HepG2 (cell line): ENCODE measurements at regions not wholly inside any gene's neighbourhood (a gene's known extent, or its start where the extent isn't known, plus 50 kb on each side); places are given as distances from the start of the nearest gene placed in this dataset.
A peak's percentile ranks its signal among the peaks of the same experiment; 100 is the strongest.

Experiments
- ATAC-seq: fragments of 200-7000 bp; cut with Tn5 transposase; 3 replicates; pipeline ENCODE4 v1.9.1; 2020; ENCODE audit warnings: mild to moderate bottlenecking, moderate library complexity
- BruUV-seq: library from RNA; stranded (reverse); fragments of 400-500 nt; replicated peaks from 2 replicates; lab custom pipeline; 2021; lab: Mats Ljungman, UMichigan
- CTCF ChIA-PET: fragments of 300-600 bp; formaldehyde crosslinking; extraction: SDS; loops from one replicate; lab custom pipeline; 2021; ENCODE audit warnings: low total read pairs, inconsistent platforms, low intra/inter-chr PET ratio; lab: Yijun Ruan, JAX
- POLR2A ChIA-PET: fragments of 350-600 bp; sonication (Branson Sonifier 250); formaldehyde crosslinking; loops from one replicate; lab custom pipeline; 2020; ENCODE audit warnings: antibody characterized with exemption, inconsistent platforms; lab: Yijun Ruan, JAX
- DNase-seq: peaks from one replicate; pipeline ENCODE4 v3.0.0-alpha.2; 2015; ENCODE audit warnings: low spot score
- FAIRE-seq: peaks from 3 replicates; lab custom pipeline; 2011; peaks lifted over from hg19 to GRCh38; lab: Jason Lieb, UNC
- H2AFZ ChIP-seq: one replicate; pipeline ENCODE4 v1.6.1; 2011; ENCODE audit warnings: low read length, inconsistent platforms
- H3K27ac ChIP-seq: fragments of 300-600 bp; 3 replicates; pipeline ENCODE4 v1.8.0; 2011; ENCODE audit warnings: mixed run types, mild to moderate bottlenecking, mixed read lengths, low read length, inconsistent platforms; ENCODE audit not compliant: insufficient read depth; ENCODE audit errors: extremely low read length
- H3K27me3 ChIP-seq, 2 experiments: fragments of 200-600 bp in 1 of 2; 2 replicates in 1 of 2; 3 replicates in 1 of 2; pipeline versions ENCODE4 v1.6.0 to v1.8.0; 2011; ENCODE audit warnings: low read length in 2 of 2, mild to moderate bottlenecking in 2 of 2, moderate library complexity in 2 of 2, inconsistent platforms in 1 of 2; ENCODE audit not compliant: insufficient read depth in 2 of 2, control insufficient read depth in 1 of 2
- H3K36me3 ChIP-seq, 2 experiments: fragments of 200-600 bp in 1 of 2; replicated peaks in 1 of 2; 2 replicates in 1 of 2; 3 replicates in 1 of 2; pipeline versions ENCODE4 v1.5.1 to v1.8.0; 2011; ENCODE audit warnings: low read length in 2 of 2, inconsistent platforms in 1 of 2; ENCODE audit not compliant: insufficient read depth in 2 of 2, control insufficient read depth in 1 of 2
- H3K4me1 ChIP-seq: 2 replicates; pipeline ENCODE4 v1.5.1; 2012; ENCODE audit warnings: low read length, inconsistent platforms; ENCODE audit not compliant: insufficient read depth
- H3K4me2 ChIP-seq: 2 replicates; pipeline ENCODE4 v1.6.0; 2011; ENCODE audit warnings: low read depth, low read length, inconsistent platforms
- H3K4me3 ChIP-seq, 3 experiments: fragments of 200-600 bp in 1 of 3; sonication (generic), shearing (Covaris generic) in 1 of 3; replicated peaks in 1 of 3; 2 replicates each; pipeline ENCODE4 v1.5.1; 2011 to 2016; ENCODE audit warnings: low read length in 3 of 3, inconsistent platforms in 2 of 3, low read depth in 2 of 3, mild to moderate bottlenecking in 2 of 3, control low read depth in 1 of 3, mixed read lengths in 1 of 3; ENCODE audit not compliant: insufficient read depth in 1 of 3
- H3K79me2 ChIP-seq: one replicate; pipeline ENCODE4 v1.6.1; 2011; ENCODE audit warnings: low read length, inconsistent platforms; ENCODE audit not compliant: insufficient read depth
- H3K9ac ChIP-seq: 2 replicates; pipeline ENCODE4 v1.6.0; 2011; ENCODE audit warnings: mild to moderate bottlenecking, low read depth, low read length, inconsistent platforms; ENCODE audit not compliant: insufficient read depth
- H3K9me3 ChIP-seq: 2 replicates; pipeline ENCODE4 v1.5.1; 2012; ENCODE audit warnings: mild to moderate bottlenecking, low read length
- H4K20me1 ChIP-seq: 2 replicates; pipeline ENCODE4 v1.6.0; 2011; ENCODE audit warnings: inconsistent platforms, mild to moderate bottlenecking, low read length, moderate library complexity; ENCODE audit not compliant: insufficient read depth
- BORCS8-MEF2B ChIP-seq: sonication (generic); formaldehyde crosslinking; IDR thresholded peaks from 2 replicates; pipeline ENCODE4 v1.8.0; 2022; ENCODE audit warnings: mild to moderate bottlenecking, missing genetic modification reagents
- FUBP1 ChIP-seq: sonication (generic); formaldehyde crosslinking; IDR thresholded peaks from 2 replicates; pipeline ENCODE4 v1.5.1; 2020; ENCODE audit warnings: missing genetic modification reagents, mild to moderate bottlenecking, borderline replicate concordance
- GLI4 ChIP-seq: sonication (generic); formaldehyde crosslinking; IDR thresholded peaks from 2 replicates; pipeline ENCODE4 v1.5.1; 2020; ENCODE audit warnings: missing genetic modification reagents, mild to moderate bottlenecking, moderate library complexity, borderline replicate concordance
- HMGXB4 ChIP-seq, 2 experiments: sonication (generic) in 1 of 2; formaldehyde crosslinking in 1 of 2; IDR thresholded peaks; 2 replicates each; pipeline versions ENCODE4 v1.4.0 to v1.6.1; 2018 to 2020; ENCODE audit warnings: missing genetic modification reagents in 2 of 2, borderline replicate concordance in 1 of 2, low read depth in 1 of 2, mild to moderate bottlenecking in 1 of 2, missing biosample characterization in 1 of 2
- SRY ChIP-seq: sonication (generic); formaldehyde crosslinking; IDR thresholded peaks from 2 replicates; pipeline ENCODE4 v1.8.0; 2022; ENCODE audit warnings: mild to moderate bottlenecking, missing genetic modification reagents
- UBTF ChIP-seq: sonication (generic); formaldehyde crosslinking; IDR thresholded peaks from 2 replicates; pipeline ENCODE4 v1.4.0; 2020; ENCODE audit warnings: mild to moderate bottlenecking, missing genetic modification reagents
- ZNF180 ChIP-seq: sonication (generic); formaldehyde crosslinking; IDR thresholded peaks from 2 replicates; pipeline ENCODE4 v1.4.0; 2020; ENCODE audit warnings: low read depth, missing genetic modification reagents, borderline replicate concordance
- ZNF30 ChIP-seq: sonication (generic); formaldehyde crosslinking; IDR thresholded peaks from 2 replicates; pipeline ENCODE4 v1.5.0; 2020; ENCODE audit warnings: mild to moderate bottlenecking, missing genetic modification reagents
- ZNF33A ChIP-seq: sonication (generic); formaldehyde crosslinking; IDR thresholded peaks from 2 replicates; pipeline ENCODE4 v1.5.1; 2020; ENCODE audit warnings: missing genetic modification reagents, mild to moderate bottlenecking, moderate library complexity, borderline replicate concordance
- ZNF460 ChIP-seq: sonication (generic); formaldehyde crosslinking; IDR thresholded peaks from 2 replicates; pipeline ENCODE4 v1.5.1; 2020; ENCODE audit warnings: missing genetic modification reagents, mild to moderate bottlenecking, borderline replicate concordance
- in situ Hi-C: cut with HindIII; loops from 2 replicates; pipeline ENCODE4 v1.10.0; 2017; ENCODE audit warnings: low pct_unique_long_range_greater_than_20kb; ENCODE audit not compliant: extremely low pct_ligation_motif_present
- intact Hi-C: fragments of 100-400 bp; cut with micrococcal nuclease; formaldehyde crosslinking; loops from one replicate; pipeline ENCODE4 v1.10.0; 2022; ENCODE audit not compliant: unreplicated experiment
- TF ChIP-seq, protein P1 (sequence below): sonication (generic); formaldehyde crosslinking; IDR thresholded peaks from 2 replicates; pipeline ENCODE4 v1.5.0; 2020; ENCODE audit warnings: missing genetic modification reagents
- TF ChIP-seq, protein P2 (sequence below): IDR thresholded peaks from 2 replicates; pipeline ENCODE4 v1.6.1; 2016; ENCODE audit warnings: low read depth, missing genetic modification reagents, missing compliant biosample characterization

DNA sequence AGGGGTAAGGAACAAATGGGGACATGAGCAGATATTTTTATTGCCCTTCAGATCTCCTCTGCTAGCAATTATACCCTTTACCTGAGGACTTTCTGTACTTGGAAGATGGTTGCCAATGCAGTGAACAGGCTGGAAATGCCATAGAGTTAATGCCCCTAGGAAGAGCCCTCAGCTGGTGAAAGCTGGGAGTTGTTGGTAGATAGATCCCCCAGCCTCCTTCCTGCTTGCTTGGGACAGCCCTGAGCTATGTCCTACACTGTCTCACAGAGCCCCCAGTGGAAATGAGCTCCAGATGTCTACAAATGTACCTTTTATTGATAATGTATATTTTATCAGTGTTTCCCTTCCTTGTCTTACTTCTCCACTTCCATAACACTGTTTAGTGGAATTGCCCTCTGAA is 87.6 kb upstream of the PAK5 start:
- Histone ChIP-seq H3K27me3 (no peaks in the 10 kb centered on the region), H3K4me3 (no peak overlapping the region), H2AFZ (no peak overlapping the region), H3K9me3 (no peaks in the 10 kb centered on the region), H3K9ac (no peak overlapping the region), H4K20me1 (no peaks in the 10 kb centered on the region), H3K4me1 (no peaks in the 10 kb centered on the region), H3K36me3 (no peaks in the 10 kb centered on the region), H3K4me2 (no peak overlapping the region), H3K79me2 (no peaks in the 10 kb centered on the region), H3K27ac (no peak overlapping the region)
- in situ Hi-C loops (no loop called here), intact Hi-C loops (no loop called here)
- ChIA-PET POLR2A (no interaction called here), CTCF (no interaction called here)
- DNase-seq (no peak), FAIRE-seq (no peak), ATAC-seq (peak; percentile 64)
- no TSS peak for BruUV-seq
- no peak for TF ChIP-seq HMGXB4 (CRISPR knock-in tag; IDR thresholded peaks at IDR 0.05; ENCODE audit: borderline replicate concordance in 1 of 2, low read depth in 1 of 2)
- no peak for TF ChIP-seq ZNF33A
- TF ChIP-seq, protein P1, sequence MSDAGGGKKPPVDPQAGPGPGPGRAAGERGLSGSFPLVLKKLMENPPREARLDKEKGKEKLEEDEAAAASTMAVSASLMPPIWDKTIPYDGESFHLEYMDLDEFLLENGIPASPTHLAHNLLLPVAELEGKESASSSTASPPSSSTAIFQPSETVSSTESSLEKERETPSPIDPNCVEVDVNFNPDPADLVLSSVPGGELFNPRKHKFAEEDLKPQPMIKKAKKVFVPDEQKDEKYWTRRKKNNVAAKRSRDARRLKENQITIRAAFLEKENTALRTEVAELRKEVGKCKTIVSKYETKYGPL (CRISPR knock-in tag): no peak
- no peak for TF ChIP-seq BORCS8-MEF2B (CRISPR knock-in tag)
- TF ChIP-seq, protein P2, sequence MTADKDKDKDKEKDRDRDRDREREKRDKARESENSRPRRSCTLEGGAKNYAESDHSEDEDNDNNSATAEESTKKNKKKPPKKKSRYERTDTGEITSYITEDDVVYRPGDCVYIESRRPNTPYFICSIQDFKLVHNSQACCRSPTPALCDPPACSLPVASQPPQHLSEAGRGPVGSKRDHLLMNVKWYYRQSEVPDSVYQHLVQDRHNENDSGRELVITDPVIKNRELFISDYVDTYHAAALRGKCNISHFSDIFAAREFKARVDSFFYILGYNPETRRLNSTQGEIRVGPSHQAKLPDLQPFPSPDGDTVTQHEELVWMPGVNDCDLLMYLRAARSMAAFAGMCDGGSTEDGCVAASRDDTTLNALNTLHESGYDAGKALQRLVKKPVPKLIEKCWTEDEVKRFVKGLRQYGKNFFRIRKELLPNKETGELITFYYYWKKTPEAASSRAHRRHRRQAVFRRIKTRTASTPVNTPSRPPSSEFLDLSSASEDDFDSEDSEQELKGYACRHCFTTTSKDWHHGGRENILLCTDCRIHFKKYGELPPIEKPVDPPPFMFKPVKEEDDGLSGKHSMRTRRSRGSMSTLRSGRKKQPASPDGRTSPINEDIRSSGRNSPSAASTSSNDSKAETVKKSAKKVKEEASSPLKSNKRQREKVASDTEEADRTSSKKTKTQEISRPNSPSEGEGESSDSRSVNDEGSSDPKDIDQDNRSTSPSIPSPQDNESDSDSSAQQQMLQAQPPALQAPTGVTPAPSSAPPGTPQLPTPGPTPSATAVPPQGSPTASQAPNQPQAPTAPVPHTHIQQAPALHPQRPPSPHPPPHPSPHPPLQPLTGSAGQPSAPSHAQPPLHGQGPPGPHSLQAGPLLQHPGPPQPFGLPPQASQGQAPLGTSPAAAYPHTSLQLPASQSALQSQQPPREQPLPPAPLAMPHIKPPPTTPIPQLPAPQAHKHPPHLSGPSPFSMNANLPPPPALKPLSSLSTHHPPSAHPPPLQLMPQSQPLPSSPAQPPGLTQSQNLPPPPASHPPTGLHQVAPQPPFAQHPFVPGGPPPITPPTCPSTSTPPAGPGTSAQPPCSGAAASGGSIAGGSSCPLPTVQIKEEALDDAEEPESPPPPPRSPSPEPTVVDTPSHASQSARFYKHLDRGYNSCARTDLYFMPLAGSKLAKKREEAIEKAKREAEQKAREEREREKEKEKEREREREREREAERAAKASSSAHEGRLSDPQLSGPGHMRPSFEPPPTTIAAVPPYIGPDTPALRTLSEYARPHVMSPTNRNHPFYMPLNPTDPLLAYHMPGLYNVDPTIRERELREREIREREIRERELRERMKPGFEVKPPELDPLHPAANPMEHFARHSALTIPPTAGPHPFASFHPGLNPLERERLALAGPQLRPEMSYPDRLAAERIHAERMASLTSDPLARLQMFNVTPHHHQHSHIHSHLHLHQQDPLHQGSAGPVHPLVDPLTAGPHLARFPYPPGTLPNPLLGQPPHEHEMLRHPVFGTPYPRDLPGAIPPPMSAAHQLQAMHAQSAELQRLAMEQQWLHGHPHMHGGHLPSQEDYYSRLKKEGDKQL (CRISPR knock-in tag): no peak
- no peak for TF ChIP-seq ZNF460 (CRISPR knock-in tag)
- TF ChIP-seq ZNF30 (CRISPR knock-in tag): no peak
- TF ChIP-seq ZNF180 (CRISPR knock-in tag): no peak
- TF ChIP-seq UBTF: no peak
- no peak for TF ChIP-seq SRY (CRISPR knock-in tag)
- TF ChIP-seq FUBP1 (CRISPR knock-in tag): no peak
- TF ChIP-seq GLI4 (CRISPR knock-in tag): no peak
